NCI-H2029 treated with DMSO at 0.1 percent for 48 hours (cell line): ENCODE measurements at regions not wholly inside any gene's neighbourhood (a gene's known extent, or its start where the extent isn't known, plus 50 kb on each side); places are given as distances from the start of the nearest gene placed in this dataset.
"Not testable (repeated sequence)": the region's sequence is repeated elsewhere in the genome, so short reads cannot be mapped to it uniquely, and the experiment has no call there.

Experiments used
- DNase-seq: peaks from one replicate; lab custom pipeline; 2025; lab: John Stamatoyannopoulos, UW

GRCh38 chr2:111503844-111504570 is 380.0 kb downstream of the ANAPC1 start:
- not testable (repeated sequence) for DNase-seq

GRCh38 chr2:111504571-111504942 is 379.4 kb downstream of the ANAPC1 start:
- DNase-seq: not testable (repeated sequence)

- not testable (repeated sequence) for DNase-seq
These were observed 378.7 kb downstream of the ANAPC1 start for GRCh38 chr2:111505267-111505666.

GRCh38 chr2:111506936-111507335 is 377.1 kb downstream of the ANAPC1 start:
- not testable (repeated sequence) for DNase-seq

- DNase-seq: not testable (repeated sequence)
These were observed 374.6 kb downstream of the ANAPC1 start for GRCh38 chr2:111509225-111509869.

GRCh38 chr2:111510384-111510783 is 373.6 kb downstream of the ANAPC1 start:
- DNase-seq: not testable (repeated sequence)

GRCh38 chr2:111511062-111511461 is 372.9 kb downstream of the ANAPC1 start:
- DNase-seq: not testable (repeated sequence)

- DNase-seq: not testable (repeated sequence)
These were observed 371.6 kb downstream of the ANAPC1 start for GRCh38 chr2:111512378-111512777.

- not testable (repeated sequence) for DNase-seq
These were observed 369.9 kb downstream of the ANAPC1 start for GRCh38 chr2:111514138-111514537.

- not testable (repeated sequence) for DNase-seq
These were observed 366.8 kb downstream of the ANAPC1 start for GRCh38 chr2:111517050-111517720.

GRCh38 chr2:111517721-111518053 is 366.3 kb downstream of the ANAPC1 start:
- not testable (repeated sequence) for DNase-seq

- no peak for DNase-seq
These were observed 364.9 kb downstream of the ANAPC1 start for GRCh38 chr2:111519071-111519470.

GRCh38 chr2:111522231-111522768 is 361.7 kb downstream of the ANAPC1 start:
- no peak for DNase-seq

- DNase-seq: no peak
These were observed 361.0 kb downstream of the ANAPC1 start for GRCh38 chr2:111523009-111523408.

- not testable (repeated sequence) for DNase-seq
These were observed 359.0 kb downstream of the ANAPC1 start for GRCh38 chr2:111525026-111525425.

GRCh38 chr2:111526041-111526639 is 357.9 kb downstream of the ANAPC1 start:
- DNase-seq: not testable (repeated sequence)

GRCh38 chr2:111527707-111528400 is 356.1 kb downstream of the ANAPC1 start:
- DNase-seq: not testable (repeated sequence)

GRCh38 chr2:111529022-111529421 is 355.0 kb downstream of the ANAPC1 start:
- DNase-seq: not testable (repeated sequence)

- not testable (repeated sequence) for DNase-seq
These were observed 353.6 kb downstream of the ANAPC1 start for GRCh38 chr2:111530239-111530965.

GRCh38 chr2:111532682-111533556 is 351.1 kb downstream of the ANAPC1 start:
- DNase-seq: not testable (repeated sequence)
